ENCODE measurements at regions not wholly inside any gene's neighbourhood (a gene's known extent, or its start where the extent isn't known, plus 50 kb on each side); places are given as distances from the start of the nearest gene placed in this dataset.

- TF ChIP-seq EZH2 (IDR thresholded peaks at IDR 0.05; ENCODE audit: borderline replicate concordance, insufficient read depth, low read length, poor library complexity, severe bottlenecking), result no peak
- TF ChIP-seq CTCF (IDR thresholded peaks at IDR 0.05; ENCODE audit: poor library complexity, severe bottlenecking), result no peak
- no peak for TF ChIP-seq POLR2AphosphoS5 (IDR thresholded peaks at IDR 0.05)
These were observed 256.4 kb downstream of the TFAP2C start for GRCh38 chr20:56885521-56885920.
